K562 (cell line): ENCODE measurements at regions not wholly inside any gene's neighbourhood (a gene's known extent, or its start where the extent isn't known, plus 50 kb on each side); places are given as distances from the start of the nearest gene placed in this dataset.

Source experiments
- ATAC-seq: fragments of 200-7000 bp; cut with Tn5 transposase; 3 replicates; pipeline ENCODE4 v1.9.1; 2020; ENCODE audit warnings: moderate library complexity
- BruUV-seq: library from RNA; stranded (reverse); fragments of 400-500 nt; replicated peaks from 2 replicates; lab custom pipeline; 2021; lab: Mats Ljungman, UMichigan
- CTCF ChIA-PET: fragments of 300-600 bp; formaldehyde crosslinking; extraction: SDS; loops from one replicate; lab custom pipeline; 2021; ENCODE audit warnings: low intra/inter-chr PET ratio; lab: Yijun Ruan, JAX
- POLR2A ChIA-PET: fragments of 300-600, 350-650 bp; sonication (Branson Sonifier 250); formaldehyde crosslinking; extraction: SDS; loops from one replicate; lab custom pipeline; 2021; ENCODE audit warnings: antibody characterized with exemption, inconsistent platforms; lab: Yijun Ruan, JAX
- DNase-seq, 4 experiments: peaks; one replicate each; pipeline versions ENCODE4 v3.0.0 to v3.0.0-alpha.2; 2011 to 2018; ENCODE audit warnings: low spot score in 3 of 4, mixed read lengths in 3 of 4; ENCODE audit errors: extremely low read depth in 1 of 4
- FAIRE-seq: peaks from 2 replicates; lab custom pipeline; 2011; peaks lifted over from hg19 to GRCh38; lab: Jason Lieb, UNC
- H2AFZ ChIP-seq: 2 replicates; pipeline ENCODE4 v1.6.0; 2011; ENCODE audit warnings: low read depth, low read length, control low read depth, inconsistent platforms
- H3K27ac ChIP-seq: fragments of 200-600 bp; 3 replicates; pipeline ENCODE4 v1.8.0; 2011; ENCODE audit warnings: low read depth, mild to moderate bottlenecking, control low read depth, inconsistent platforms, low read length, moderate library complexity, mixed read lengths; ENCODE audit errors: extremely low read depth
- H3K27me3 ChIP-seq, 2 experiments: fragments of 300-600 bp in 1 of 2; 2 replicates in 1 of 2; 3 replicates in 1 of 2; pipeline versions ENCODE4 v1.6.0 to v1.8.0; 2011; ENCODE audit warnings: inconsistent platforms in 2 of 2, low read length in 2 of 2, mild to moderate bottlenecking in 1 of 2, mixed read lengths in 1 of 2, moderate library complexity in 1 of 2; ENCODE audit not compliant: control insufficient read depth in 2 of 2, insufficient read depth in 2 of 2
- H3K36me3 ChIP-seq: fragments of 300-600 bp; 3 replicates; pipeline ENCODE4 v1.8.0; 2011; ENCODE audit warnings: mild to moderate bottlenecking, low read length, inconsistent platforms; ENCODE audit not compliant: control insufficient read depth, insufficient read depth
- H3K4me1 ChIP-seq, 2 experiments: fragments of 200-600 bp in 1 of 2; replicated peaks in 1 of 2; 2 replicates in 1 of 2; 3 replicates in 1 of 2; pipeline versions ENCODE4 v1.5.1 to v1.8.0; 2011; ENCODE audit warnings: inconsistent platforms in 2 of 2, low read length in 2 of 2, mild to moderate bottlenecking in 1 of 2, mixed read lengths in 1 of 2, moderate library complexity in 1 of 2; ENCODE audit not compliant: control insufficient read depth in 2 of 2, insufficient read depth in 2 of 2
- H3K4me2 ChIP-seq: 2 replicates; pipeline ENCODE4 v1.6.1; 2011; ENCODE audit warnings: low read length, control low read depth, inconsistent platforms, mixed read lengths; ENCODE audit not compliant: insufficient read depth
- H3K4me3 ChIP-seq: fragments of 200-600 bp; sonication (generic), shearing (Covaris generic); 2 replicates; pipeline ENCODE4 v1.5.1; 2016; ENCODE audit warnings: control low read depth, inconsistent platforms
- H3K79me2 ChIP-seq: fragments of 200-600 bp; 3 replicates; pipeline ENCODE4 v1.8.0; 2011; ENCODE audit warnings: low read length, inconsistent platforms; ENCODE audit not compliant: control insufficient read depth, insufficient read depth
- H3K9ac ChIP-seq, 2 experiments: 2 replicates each; pipeline versions ENCODE4 v1.6.0 to v1.6.1; 2011; ENCODE audit warnings: low read depth in 2 of 2, low read length in 2 of 2, control low read depth in 1 of 2, inconsistent platforms in 1 of 2, mild to moderate bottlenecking in 1 of 2, mixed read lengths in 1 of 2; ENCODE audit not compliant: insufficient read depth in 1 of 2
- H3K9me1 ChIP-seq: one replicate; pipeline ENCODE4 v1.6.0; 2011; ENCODE audit warnings: inconsistent platforms, mild to moderate bottlenecking, low read length, moderate library complexity; ENCODE audit not compliant: control insufficient read depth, insufficient read depth
- H3K9me3 ChIP-seq: replicated peaks from 2 replicates; pipeline ENCODE4 v1.5.1; 2011; ENCODE audit warnings: low read depth, low read length, inconsistent platforms; ENCODE audit not compliant: control insufficient read depth, insufficient read depth
- H4K20me1 ChIP-seq: replicated peaks from 2 replicates; pipeline ENCODE4 v1.6.1; 2011; ENCODE audit warnings: low read length, inconsistent platforms, mixed read lengths; ENCODE audit not compliant: control insufficient read depth, insufficient read depth
- ADNP ChIP-seq: fragments of 200-800 bp; sonication (Bioruptor generic); IDR thresholded peaks from 2 replicates; pipeline ENCODE4 v1.6.1; 2016; ENCODE audit warnings: missing genetic modification characterization, missing compliant biosample characterization
- MTA2 ChIP-seq: fragments of 450-650 bp; IDR thresholded peaks from 2 replicates; pipeline ENCODE4 v1.6.1; 2016; ENCODE audit warnings: low read depth
- PHB ChIP-seq: fragments of 250-450 bp; sonication (Bioruptor Pico); IDR thresholded peaks from 2 replicates; pipeline ENCODE4 v1.5.0; 2021
- POLR2B ChIP-seq: fragments of 450-650 bp; IDR thresholded peaks from 2 replicates; pipeline ENCODE4 v1.6.1; 2018; ENCODE audit warnings: low read depth; ENCODE audit not compliant: partially characterized antibody
- TRIM28 ChIP-seq: fragments of 450-650 bp; IDR thresholded peaks from 2 replicates; pipeline ENCODE4 v1.6.1; 2017
- ZNF133 ChIP-seq: fragments of 250-450 bp; sonication (Bioruptor Pico); IDR thresholded peaks from 2 replicates; pipeline ENCODE4 v1.4.0; 2020; ENCODE audit warnings: mild to moderate bottlenecking
- ZNF696 ChIP-seq: fragments of 250-450 bp; sonication (Bioruptor Pico); conservative IDR thresholded peaks from 2 replicates; pipeline ENCODE4 v1.4.0; 2020; ENCODE audit warnings: mild to moderate bottlenecking, moderate library complexity
- ZNF778 ChIP-seq: fragments of 450-650 bp; formaldehyde crosslinking; IDR thresholded peaks from 2 replicates; pipeline ENCODE4 v1.4.0; 2020; ENCODE audit warnings: mild to moderate bottlenecking, moderate library complexity
- ZNF79 ChIP-seq: fragments of 250-450 bp; sonication (Bioruptor Pico); IDR thresholded peaks from 2 replicates; pipeline ENCODE4 v1.4.0; 2020; ENCODE audit warnings: low read depth, mild to moderate bottlenecking, moderate library complexity
- ZNF830 ChIP-seq: fragments of 250-450 bp; sonication (Bioruptor Pico); IDR thresholded peaks from 2 replicates; pipeline ENCODE4 v1.5.0; 2021; ENCODE audit warnings: mild to moderate bottlenecking
- in situ Hi-C: fragments of 300-500 bp; cut with MboI; formaldehyde crosslinking; loops from 4 replicates; pipeline ENCODE4 v1.15.0; 2018; ENCODE audit warnings: inconsistent platforms, mixed read lengths
- intact Hi-C: fragments of 100-400 bp; cut with micrococcal nuclease; formaldehyde crosslinking; loops from 2 replicates; pipeline ENCODE4 v1.14.2; 2022
- TF ChIP-seq, protein P1 (sequence below): sonication (generic); formaldehyde crosslinking; IDR thresholded peaks from 2 replicates; pipeline ENCODE4 v1.8.0; 2023; ENCODE audit warnings: mild to moderate bottlenecking, missing genetic modification reagents
- TF ChIP-seq, protein P2 (sequence below), 2 experiments: fragments of 450-650 bp in 1 of 2; sonication (generic) in 1 of 2; formaldehyde crosslinking in 1 of 2; IDR thresholded peaks in 1 of 2; conservative IDR thresholded peaks in 1 of 2; 2 replicates each; pipeline versions ENCODE4 v1.6.1 to v1.8.1; 2016 to 2023; ENCODE audit warnings: mild to moderate bottlenecking in 2 of 2, moderate library complexity in 2 of 2, inconsistent platforms in 1 of 2, missing genetic modification reagents in 1 of 2

DNA sequence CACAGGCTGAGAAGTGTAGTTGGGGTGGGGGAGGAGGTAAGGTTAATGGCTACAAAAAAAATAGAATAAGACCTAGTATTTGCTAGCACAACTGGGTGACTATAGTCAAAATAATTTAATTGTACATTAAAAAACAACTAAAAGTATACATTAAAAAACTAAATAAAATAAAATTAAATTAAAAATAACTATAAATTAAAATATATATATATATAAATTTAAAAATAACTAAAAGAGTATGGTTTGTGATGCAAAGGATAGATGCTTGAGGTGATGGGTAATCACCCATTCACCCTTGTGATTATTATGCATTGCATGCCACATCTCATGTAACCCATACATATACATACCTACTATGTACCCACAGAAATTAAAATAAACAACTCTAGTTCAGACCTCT, 762.5 kb downstream of the SORCS1 start (continued):
- TF ChIP-seq, protein P1, sequence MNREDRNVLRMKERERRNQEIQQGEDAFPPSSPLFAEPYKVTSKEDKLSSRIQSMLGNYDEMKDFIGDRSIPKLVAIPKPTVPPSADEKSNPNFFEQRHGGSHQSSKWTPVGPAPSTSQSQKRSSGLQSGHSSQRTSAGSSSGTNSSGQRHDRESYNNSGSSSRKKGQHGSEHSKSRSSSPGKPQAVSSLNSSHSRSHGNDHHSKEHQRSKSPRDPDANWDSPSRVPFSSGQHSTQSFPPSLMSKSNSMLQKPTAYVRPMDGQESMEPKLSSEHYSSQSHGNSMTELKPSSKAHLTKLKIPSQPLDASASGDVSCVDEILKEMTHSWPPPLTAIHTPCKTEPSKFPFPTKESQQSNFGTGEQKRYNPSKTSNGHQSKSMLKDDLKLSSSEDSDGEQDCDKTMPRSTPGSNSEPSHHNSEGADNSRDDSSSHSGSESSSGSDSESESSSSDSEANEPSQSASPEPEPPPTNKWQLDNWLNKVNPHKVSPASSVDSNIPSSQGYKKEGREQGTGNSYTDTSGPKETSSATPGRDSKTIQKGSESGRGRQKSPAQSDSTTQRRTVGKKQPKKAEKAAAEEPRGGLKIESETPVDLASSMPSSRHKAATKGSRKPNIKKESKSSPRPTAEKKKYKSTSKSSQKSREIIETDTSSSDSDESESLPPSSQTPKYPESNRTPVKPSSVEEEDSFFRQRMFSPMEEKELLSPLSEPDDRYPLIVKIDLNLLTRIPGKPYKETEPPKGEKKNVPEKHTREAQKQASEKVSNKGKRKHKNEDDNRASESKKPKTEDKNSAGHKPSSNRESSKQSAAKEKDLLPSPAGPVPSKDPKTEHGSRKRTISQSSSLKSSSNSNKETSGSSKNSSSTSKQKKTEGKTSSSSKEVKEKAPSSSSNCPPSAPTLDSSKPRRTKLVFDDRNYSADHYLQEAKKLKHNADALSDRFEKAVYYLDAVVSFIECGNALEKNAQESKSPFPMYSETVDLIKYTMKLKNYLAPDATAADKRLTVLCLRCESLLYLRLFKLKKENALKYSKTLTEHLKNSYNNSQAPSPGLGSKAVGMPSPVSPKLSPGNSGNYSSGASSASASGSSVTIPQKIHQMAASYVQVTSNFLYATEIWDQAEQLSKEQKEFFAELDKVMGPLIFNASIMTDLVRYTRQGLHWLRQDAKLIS (CRISPR knock-in tag): no peak
- TF ChIP-seq PHB (CRISPR knock-in tag) (no peak), ADNP (tag) (no peak), TRIM28 (no peak), ZNF696 (CRISPR knock-in tag) (no peak)
- TF ChIP-seq, protein P2, sequence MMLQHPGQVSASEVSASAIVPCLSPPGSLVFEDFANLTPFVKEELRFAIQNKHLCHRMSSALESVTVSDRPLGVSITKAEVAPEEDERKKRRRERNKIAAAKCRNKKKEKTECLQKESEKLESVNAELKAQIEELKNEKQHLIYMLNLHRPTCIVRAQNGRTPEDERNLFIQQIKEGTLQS (IDR thresholded peaks at IDR 0.05): no peak
- TF ChIP-seq, protein P2 (CRISPR knock-in tag; conservative IDR thresholded peaks at IDR 0.05): no peak

DNA sequence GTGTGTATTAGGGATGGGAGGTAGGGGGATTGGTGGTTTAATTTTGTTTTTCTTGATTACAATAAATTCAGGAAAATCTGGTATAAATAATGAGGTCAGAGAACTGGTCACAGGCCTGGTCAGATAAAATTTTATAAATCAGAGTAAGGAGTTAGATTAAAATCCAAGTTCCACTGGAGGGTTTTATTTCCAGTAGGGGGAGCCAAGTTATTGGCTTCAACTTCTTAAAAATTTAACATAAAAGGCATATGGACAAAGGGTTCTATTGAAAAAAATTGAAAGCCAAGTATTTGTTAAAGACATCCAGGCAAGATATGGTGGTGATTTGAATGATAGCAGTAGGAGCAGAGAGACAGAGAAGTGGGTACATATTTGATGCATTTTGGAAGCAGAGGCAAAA, 763.3 kb downstream of the SORCS1 start:
- Histone ChIP-seq H2AFZ (no peak overlapping the region), H3K79me2 (no peaks in the 10 kb centered on the region), H3K27me3 (no peaks in the 10 kb centered on the region), H3K27ac (no peak overlapping the region), H3K36me3 (no peaks in the 10 kb centered on the region), H3K9me3 (no peaks in the 10 kb centered on the region), H3K4me3 (no peak overlapping the region), H3K9me1 (no peaks in the 10 kb centered on the region), H3K4me2 (no peak overlapping the region), H3K4me1 (no peaks in the 10 kb centered on the region), H3K9ac (no peak overlapping the region), H4K20me1 (no peaks in the 10 kb centered on the region)
- FAIRE-seq (no peak), ATAC-seq (no peak), DNase-seq (no peak)
- ChIA-PET POLR2A (no interaction called here), CTCF (no interaction called here)
- in situ Hi-C loops (no loop called here), intact Hi-C loops (no loop called here)
- TF ChIP-seq ZNF133: no peak
- no peak for TF ChIP-seq ZNF830 (CRISPR knock-in tag)
- no peak for TF ChIP-seq MTA2
- TF ChIP-seq POLR2B: no peak
- TF ChIP-seq ZNF778 (CRISPR knock-in tag): no peak
- TF ChIP-seq ZNF79: no peak
- BruUV-seq: no TSS peak
